ENCODE measurements at regions not wholly inside any gene's neighbourhood (a gene's known extent, or its start where the extent isn't known, plus 50 kb on each side); places are given as distances from the start of the nearest gene placed in this dataset.
"Not testable (repeated sequence)": the region's sequence is repeated elsewhere in the genome, so short reads cannot be mapped to it uniquely, and the experiment has no call there.

- Histone ChIP-seq H3K9me3 (ENCODE audit: control insufficient read depth, low read length) (no peaks in the 10 kb centered on the region), H3K27ac (ENCODE audit: low read length) (no peak overlapping the region), H3K4me3 (ENCODE audit: low read length) (no peak overlapping the region), H3K27me3 (ENCODE audit: control insufficient read depth, insufficient read depth) (no peaks in the 10 kb centered on the region), H3K4me1 (ENCODE audit: control insufficient read depth, insufficient read depth, low read length) (no peaks in the 10 kb centered on the region)
- intact Hi-C loops (cut with DNase I) = no loop called here
- 48% methylated on average over 2 of the region's 2 CpGs for WGBS
- ATAC-seq (no peak), DNase-seq (no peak)
Observed at GRCh38 chr10:84012831-84013458, 126.4 kb upstream of the GHITM start.

GRCh38 chr10:84015877-84016595 lies 123.3 kb upstream of the GHITM start:
- no peaks in the 10 kb centered on the region for H3K4me1 ChIP-seq (ENCODE audit: control insufficient read depth, insufficient read depth, low read length)
- no peak overlapping the region for H3K27ac ChIP-seq (ENCODE audit: low read length)
- intact Hi-C loops (cut with DNase I) = no loop called here
- H3K4me3 ChIP-seq (ENCODE audit: low read length) = no peak overlapping the region
- ATAC-seq = no peak
- DNase-seq = no peak
- no peaks in the 10 kb centered on the region for H3K9me3 ChIP-seq (ENCODE audit: control insufficient read depth, low read length)
- 40% methylated on average over 6 of the region's 6 CpGs for WGBS
- no peaks in the 10 kb centered on the region for H3K27me3 ChIP-seq (ENCODE audit: control insufficient read depth, insufficient read depth)

- DNase-seq = no peak
- intact Hi-C loops (cut with DNase I) = no loop called here
- no peaks in the 10 kb centered on the region for H3K27me3 ChIP-seq (ENCODE audit: control insufficient read depth, insufficient read depth)
- WGBS = 88% methylated on average over 3 of the region's 3 CpGs
- H3K4me3 ChIP-seq (ENCODE audit: low read length) = no peak overlapping the region
- no peaks in the 10 kb centered on the region for H3K4me1 ChIP-seq (ENCODE audit: control insufficient read depth, insufficient read depth, low read length)
- no peak overlapping the region for H3K27ac ChIP-seq (ENCODE audit: low read length)
- ATAC-seq = no peak
- H3K9me3 ChIP-seq (ENCODE audit: control insufficient read depth, low read length) = no peaks in the 10 kb centered on the region
Observed at GRCh38 chr10:84018826-84019225, 120.5 kb upstream of the GHITM start.

DNA sequence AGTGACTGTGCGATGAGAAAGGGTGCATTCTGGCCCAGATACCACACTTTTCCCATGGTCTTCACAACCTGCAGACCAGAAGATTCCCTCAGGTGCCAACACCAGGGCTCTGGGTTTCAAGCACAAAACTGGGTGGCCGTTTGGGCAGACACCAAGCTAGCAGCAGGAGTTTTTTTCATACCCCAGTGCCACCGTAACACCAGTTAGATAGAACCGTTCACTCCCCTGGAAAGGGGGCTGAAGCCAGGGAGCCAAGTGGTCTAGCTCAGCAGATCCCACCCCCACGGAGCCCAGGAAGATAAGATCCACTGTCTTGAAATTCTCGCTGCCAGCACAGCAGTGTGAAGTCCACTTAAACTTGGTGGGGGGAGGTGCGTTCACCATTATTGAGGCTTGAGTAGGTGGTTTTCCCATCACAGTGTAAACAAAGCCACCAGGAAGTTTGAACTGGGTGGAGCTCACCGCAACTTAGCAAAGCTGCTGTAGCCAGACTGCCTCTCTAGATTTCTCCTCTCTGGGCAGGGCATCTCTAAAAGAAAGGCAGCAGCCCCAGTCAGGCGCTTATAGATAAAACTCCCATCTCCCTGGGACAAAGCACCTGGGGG lies 119.4 kb upstream of the GHITM start:
- H3K27me3 ChIP-seq (ENCODE audit: control insufficient read depth, insufficient read depth); intact Hi-C loops (cut with DNase I); DNase-seq; H3K27ac ChIP-seq (ENCODE audit: low read length); H3K9me3 ChIP-seq (ENCODE audit: control insufficient read depth, low read length); H3K4me3 ChIP-seq (ENCODE audit: low read length); ATAC-seq; H3K4me1 ChIP-seq (ENCODE audit: control insufficient read depth, insufficient read depth, low read length): not testable (repeated sequence)
- WGBS = 75% methylated on average over 9 of the region's 9 CpGs

- DNase-seq (no peak), ATAC-seq (no peak)
- no peaks in the 10 kb centered on the region for H3K27me3 ChIP-seq (ENCODE audit: control insufficient read depth, insufficient read depth)
- H3K27ac ChIP-seq (ENCODE audit: low read length) = no peak overlapping the region
- no peaks in the 10 kb centered on the region for H3K4me1 ChIP-seq (ENCODE audit: control insufficient read depth, insufficient read depth, low read length)
- H3K9me3 ChIP-seq (ENCODE audit: control insufficient read depth, low read length) = no peaks in the 10 kb centered on the region
- no peak overlapping the region for H3K4me3 ChIP-seq (ENCODE audit: low read length)
- intact Hi-C loops (cut with DNase I) = no loop called here
Observed at GRCh38 chr10:84026821-84027257, 112.5 kb upstream of the GHITM start.

GRCh38 chr10:84029840-84030239 lies 109.5 kb upstream of the GHITM start:
- 75% methylated on average over 4 of the region's 4 CpGs for WGBS

DNA sequence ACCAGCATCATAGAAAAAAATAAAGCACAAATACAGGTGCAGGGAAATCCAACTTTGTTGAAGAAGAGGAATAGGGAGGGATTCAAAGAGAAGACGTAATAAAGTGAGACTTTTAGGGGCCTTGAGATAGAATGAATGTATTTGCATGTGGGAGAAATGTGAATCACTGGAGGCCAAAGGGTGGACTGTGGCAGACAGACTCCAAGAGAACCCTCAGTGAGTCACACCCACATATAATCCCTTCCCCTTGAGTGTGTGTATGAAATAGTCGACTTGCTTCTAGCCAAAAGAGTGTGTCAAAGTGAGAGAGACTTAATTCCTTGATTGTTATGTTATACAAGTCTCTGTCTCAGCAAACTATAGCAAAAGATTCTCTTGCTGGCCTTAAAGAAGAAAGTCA lies 101.3 kb upstream of the GHITM start:
- ATAC-seq (no peak), DNase-seq (no peak)
- Histone ChIP-seq H3K4me1 (ENCODE audit: control insufficient read depth, insufficient read depth, low read length) (no peaks in the 10 kb centered on the region), H3K4me3 (ENCODE audit: low read length) (no peak overlapping the region), H3K27me3 (ENCODE audit: control insufficient read depth, insufficient read depth) (no peaks in the 10 kb centered on the region), H3K27ac (ENCODE audit: low read length) (no peak overlapping the region), H3K9me3 (ENCODE audit: control insufficient read depth, low read length) (no peaks in the 10 kb centered on the region)
- WGBS = 71% methylated on average over 2 of the region's 2 CpGs
- intact Hi-C loops (cut with DNase I) = no loop called here

More at GRCh38 chr10:84029840-84030239, 109.5 kb upstream of the GHITM start:
- H3K27me3 ChIP-seq (ENCODE audit: control insufficient read depth, insufficient read depth) = no peaks in the 10 kb centered on the region
- H3K9me3 ChIP-seq (ENCODE audit: control insufficient read depth, low read length) = no peaks in the 10 kb centered on the region
- no peak for DNase-seq
- intact Hi-C loops (cut with DNase I) = no loop called here
- H3K4me3 ChIP-seq (ENCODE audit: low read length) = no peak overlapping the region
- no peak overlapping the region for H3K27ac ChIP-seq (ENCODE audit: low read length)
- no peak for ATAC-seq
- no peaks in the 10 kb centered on the region for H3K4me1 ChIP-seq (ENCODE audit: control insufficient read depth, insufficient read depth, low read length)

DNA sequence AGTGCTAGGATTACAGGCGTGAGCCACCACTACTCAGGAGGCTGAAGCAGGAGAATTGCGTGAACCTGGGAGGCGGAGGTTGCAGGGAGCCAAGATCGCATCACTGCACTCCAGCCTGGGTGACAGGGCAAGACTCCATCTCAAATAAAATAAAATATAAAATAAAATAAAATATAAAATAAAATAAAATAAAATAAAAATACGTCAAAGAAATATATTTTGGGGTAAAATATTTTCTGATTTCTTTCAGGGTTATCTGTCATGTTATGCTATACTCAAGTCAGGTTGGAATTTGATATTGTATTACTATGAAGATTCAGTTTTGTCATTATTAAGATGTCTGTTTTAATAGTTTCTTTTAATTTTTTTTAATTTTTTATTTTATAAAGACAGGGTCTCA lies 99.4 kb upstream of the GHITM start:
- Histone ChIP-seq H3K27ac (ENCODE audit: low read length) (no peak overlapping the region), H3K4me3 (ENCODE audit: low read length) (no peak overlapping the region), H3K27me3 (ENCODE audit: control insufficient read depth, insufficient read depth) (no peaks in the 10 kb centered on the region), H3K4me1 (ENCODE audit: control insufficient read depth, insufficient read depth, low read length) (no peaks in the 10 kb centered on the region), H3K9me3 (ENCODE audit: control insufficient read depth, low read length) (no peaks in the 10 kb centered on the region)
- 79% methylated on average over 5 of the region's 5 CpGs for WGBS
- DNase-seq (no peak), ATAC-seq (no peak)
- intact Hi-C loops (cut with DNase I) = no loop called here

- ATAC-seq (no peak), DNase-seq (no peak)
- Histone ChIP-seq H3K27me3 (ENCODE audit: control insufficient read depth, insufficient read depth) (no peaks in the 10 kb centered on the region), H3K9me3 (ENCODE audit: control insufficient read depth, low read length) (no peaks in the 10 kb centered on the region), H3K4me1 (ENCODE audit: control insufficient read depth, insufficient read depth, low read length) (no peaks in the 10 kb centered on the region), H3K4me3 (ENCODE audit: low read length) (no peak overlapping the region), H3K27ac (ENCODE audit: low read length) (no peak overlapping the region)
- 74% methylated on average over 3 of the region's 3 CpGs for WGBS
- intact Hi-C loops (cut with DNase I) = no loop called here
Observed at GRCh38 chr10:84047258-84048010, 91.9 kb upstream of the GHITM start.

- no peaks in the 10 kb centered on the region for H3K4me1 ChIP-seq (ENCODE audit: control insufficient read depth, insufficient read depth, low read length)
Observed at GRCh38 chr10:84049645-84050011, 89.7 kb upstream of the GHITM start.

DNA sequence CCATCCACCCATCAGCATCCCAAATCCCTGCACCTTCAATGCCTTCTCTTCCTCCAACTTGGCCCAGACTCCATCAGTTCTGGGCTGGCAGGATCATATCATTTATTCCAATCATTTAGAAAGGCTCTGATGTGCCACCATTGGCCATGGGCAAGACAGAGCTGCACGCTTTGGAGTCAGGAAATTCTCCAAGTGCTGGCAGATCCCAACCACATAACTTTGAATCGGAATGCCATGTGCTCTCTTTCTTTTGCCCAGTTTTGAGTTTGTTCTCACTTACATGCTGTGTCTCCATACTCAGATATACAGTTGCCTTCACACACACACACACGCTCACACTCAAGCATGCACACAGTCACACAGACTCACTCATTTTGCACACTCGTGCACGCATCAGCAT lies 85.7 kb upstream of the GHITM start:
- Histone ChIP-seq H3K4me3 (ENCODE audit: low read length) (no peak overlapping the region), H3K4me1 (ENCODE audit: control insufficient read depth, insufficient read depth, low read length) (no peaks in the 10 kb centered on the region), H3K27me3 (ENCODE audit: control insufficient read depth, insufficient read depth) (no peaks in the 10 kb centered on the region), H3K9me3 (ENCODE audit: control insufficient read depth, low read length) (no peaks in the 10 kb centered on the region), H3K27ac (ENCODE audit: low read length) (no peak overlapping the region)
- WGBS = 90% methylated on average over 5 of the region's 5 CpGs
- intact Hi-C loops (cut with DNase I) = no loop called here
- ATAC-seq (no peak), DNase-seq (no peak)

More at GRCh38 chr10:84049645-84050011, 89.7 kb upstream of the GHITM start:
- Histone ChIP-seq H3K9me3 (ENCODE audit: control insufficient read depth, low read length) (no peaks in the 10 kb centered on the region), H3K4me3 (ENCODE audit: low read length) (no peak overlapping the region), H3K27ac (ENCODE audit: low read length) (no peak overlapping the region), H3K27me3 (ENCODE audit: control insufficient read depth, insufficient read depth) (no peaks in the 10 kb centered on the region)
- no peak for ATAC-seq
- DNase-seq = no peak
- intact Hi-C loops (cut with DNase I) = no loop called here
